Ishikawa (cell line): ENCODE measurements at regions not wholly inside any gene's neighbourhood (a gene's known extent, or its start where the extent isn't known, plus 50 kb on each side); places are given as distances from the start of the nearest gene placed in this dataset.
A peak's percentile ranks its signal among the peaks of the same experiment; 100 is the strongest.

Experiments
- CEBPB ChIP-seq: IDR thresholded peaks from 2 replicates; pipeline ENCODE4 v1.6.1; 2012
- CREB1 ChIP-seq: IDR thresholded peaks from 2 replicates; pipeline ENCODE4 v1.6.1; 2012; ENCODE audit warnings: low read depth
- EGR1 ChIP-seq: IDR thresholded peaks from 2 replicates; pipeline ENCODE4 v1.6.1; 2012
- EP300 ChIP-seq: IDR thresholded peaks from 2 replicates; pipeline ENCODE4 v1.6.1; 2012; ENCODE audit warnings: borderline replicate concordance
- FOXM1 ChIP-seq: IDR thresholded peaks from 2 replicates; pipeline ENCODE4 v1.6.1; 2012; ENCODE audit warnings: low read depth, borderline replicate concordance
- MAX ChIP-seq: IDR thresholded peaks from 2 replicates; pipeline ENCODE4 v1.6.1; 2012
- NFIC ChIP-seq: IDR thresholded peaks from 2 replicates; pipeline ENCODE4 v1.6.1; 2012
- RAD21 ChIP-seq: IDR thresholded peaks from 2 replicates; pipeline ENCODE4 v1.6.1; 2012; ENCODE audit warnings: low read depth
- REST ChIP-seq: IDR thresholded peaks from 2 replicates; pipeline ENCODE4 v1.6.1; 2012; ENCODE audit warnings: low read depth, mild to moderate bottlenecking
- TAF1 ChIP-seq: IDR thresholded peaks from 2 replicates; pipeline ENCODE4 v1.6.1; 2012; ENCODE audit warnings: low read depth, mild to moderate bottlenecking
- TCF12 ChIP-seq: IDR thresholded peaks from 2 replicates; pipeline ENCODE4 v1.6.1; 2012; ENCODE audit warnings: low read depth
- TEAD4 ChIP-seq: IDR thresholded peaks from 2 replicates; pipeline ENCODE4 v1.6.1; 2012
- USF1 ChIP-seq: IDR thresholded peaks from 2 replicates; pipeline ENCODE4 v1.6.1; 2012
- YY1 ChIP-seq: IDR thresholded peaks from 2 replicates; pipeline ENCODE4 v1.6.1; 2012; ENCODE audit warnings: low read depth
- ZBTB7A ChIP-seq: IDR thresholded peaks from 2 replicates; pipeline ENCODE4 v1.6.1; 2012; ENCODE audit warnings: low read depth

GRCh38 chrX:15976396-15976795 lies 121.8 kb upstream of the AP1S2 start:
- TF ChIP-seq TEAD4 (no peak), NFIC (no peak), CEBPB (no peak), TCF12 (no peak), FOXM1 (no peak), ZBTB7A (no peak), MAX (no peak), CREB1 (no peak), RAD21 (no peak), REST (no peak), EGR1 (no peak), TAF1 (no peak), USF1 (no peak)

- TF ChIP-seq EP300 (no peak), CREB1 (no peak), NFIC (no peak), REST (no peak), ZBTB7A (no peak), MAX (no peak), CEBPB (no peak), USF1 (no peak), TEAD4 (no peak), FOXM1 (no peak), TCF12 (no peak), YY1 (no peak), RAD21 (no peak), TAF1 (no peak), EGR1 (no peak)
These were observed 119.3 kb upstream of the AP1S2 start for GRCh38 chrX:15973946-15974345.

GRCh38 chrX:15973299-15973698 lies 118.7 kb upstream of the AP1S2 start:
- TF ChIP-seq RAD21 = peak; percentile 50
- no peak for TF ChIP-seq EP300

- no peak for TF ChIP-seq REST
- no peak for TF ChIP-seq EGR1
- TF ChIP-seq EP300 = no peak
- TF ChIP-seq CEBPB = no peak
- no peak for TF ChIP-seq USF1
- no peak for TF ChIP-seq TAF1
These were observed 117.1 kb upstream of the AP1S2 start for GRCh38 chrX:15971696-15972095.

GRCh38 chrX:15963858-15964257 lies 109.2 kb upstream of the AP1S2 start:
- TF ChIP-seq EP300 (no peak), EGR1 (no peak), TCF12 (no peak), TAF1 (no peak), FOXM1 (no peak), YY1 (no peak), CREB1 (no peak), CEBPB (no peak), NFIC (no peak), MAX (no peak), USF1 (no peak), TEAD4 (no peak), RAD21 (no peak), ZBTB7A (no peak), REST (no peak)
